CD4-positive, alpha-beta T cell treated with Interleukin-10 for 1 hour (primary cell): ENCODE measurements at regions not wholly inside any gene's neighbourhood (a gene's known extent, or its start where the extent isn't known, plus 50 kb on each side); places are given as distances from the start of the nearest gene placed in this dataset.
"Not testable (repeated sequence)": the region's sequence is repeated elsewhere in the genome, so short reads cannot be mapped to it uniquely, and the experiment has no call there.

ENCODE experiments used
- DNase-seq: peaks from one replicate; pipeline ENCODE4 v3.0.0-alpha.2; 2020

- DNase-seq, result no peak
These were observed 473.5 kb downstream of the DNAH5 start for GRCh38 chr5:13470975-13471374.

- no peak for DNase-seq
These were observed 474.2 kb downstream of the DNAH5 start for GRCh38 chr5:13470263-13470662.

GRCh38 chr5:13464532-13465193 lies 479.8 kb downstream of the DNAH5 start:
- DNase-seq, result no peak

DNA sequence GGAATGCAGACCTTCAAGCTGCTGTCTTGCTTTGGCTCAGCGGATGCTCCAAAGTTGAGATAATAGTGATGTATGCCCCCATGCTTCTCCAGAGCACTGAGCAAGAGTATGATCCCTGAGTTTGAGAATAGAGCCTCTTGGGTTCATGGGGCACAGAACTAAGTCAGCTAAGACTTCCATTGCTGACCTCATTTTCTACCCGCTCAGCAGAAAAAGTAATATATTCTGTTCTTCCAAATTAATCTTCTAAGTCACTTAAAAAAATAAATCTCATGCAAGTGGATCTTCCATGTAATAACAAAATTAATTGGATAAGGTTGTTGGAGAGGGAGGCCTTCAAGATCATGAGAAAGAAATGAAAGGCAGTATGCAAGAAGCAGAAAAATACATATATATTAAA lies 483.9 kb downstream of the DNAH5 start:
- no peak for DNase-seq

DNA sequence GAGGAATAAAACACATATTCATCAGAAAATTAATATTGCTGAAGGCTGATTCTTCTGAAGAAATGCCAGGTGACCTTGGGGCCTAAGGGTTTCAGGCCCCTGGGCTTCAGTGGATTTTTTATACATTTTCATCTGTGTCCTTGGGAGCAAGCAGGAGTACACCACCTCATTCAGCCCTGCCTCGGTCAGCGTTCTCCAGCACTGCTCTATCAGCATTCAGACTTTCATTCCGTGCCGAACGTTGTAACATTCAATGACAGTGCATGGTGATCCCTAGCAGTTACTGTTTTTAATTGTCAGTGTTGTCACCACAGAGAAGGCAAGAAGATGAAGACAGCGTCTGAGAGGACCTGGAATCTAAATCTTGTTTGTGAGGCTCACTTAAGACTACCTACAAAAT lies 490.4 kb downstream of the DNAH5 start:
- DNase-seq, result no peak

DNA sequence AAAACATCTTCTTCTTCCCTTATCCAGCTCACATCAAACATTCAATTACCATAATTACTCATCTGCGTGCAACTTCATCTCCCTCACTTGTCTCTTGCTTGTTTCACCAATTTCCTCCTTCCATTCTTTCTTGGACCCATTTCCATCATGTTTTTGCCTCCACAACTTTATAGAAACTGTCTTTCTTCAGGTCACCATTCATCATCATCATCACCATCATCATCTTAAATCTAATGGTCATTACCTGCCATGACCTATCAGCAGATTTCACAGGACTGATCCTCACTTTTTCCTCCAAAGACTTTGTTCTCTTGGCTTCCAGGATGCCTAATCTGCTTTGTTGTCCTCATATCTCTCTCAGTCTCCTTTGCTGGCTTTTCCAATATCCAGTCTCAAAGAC lies 495.6 kb downstream of the DNAH5 start:
- DNase-seq, result no peak

DNA sequence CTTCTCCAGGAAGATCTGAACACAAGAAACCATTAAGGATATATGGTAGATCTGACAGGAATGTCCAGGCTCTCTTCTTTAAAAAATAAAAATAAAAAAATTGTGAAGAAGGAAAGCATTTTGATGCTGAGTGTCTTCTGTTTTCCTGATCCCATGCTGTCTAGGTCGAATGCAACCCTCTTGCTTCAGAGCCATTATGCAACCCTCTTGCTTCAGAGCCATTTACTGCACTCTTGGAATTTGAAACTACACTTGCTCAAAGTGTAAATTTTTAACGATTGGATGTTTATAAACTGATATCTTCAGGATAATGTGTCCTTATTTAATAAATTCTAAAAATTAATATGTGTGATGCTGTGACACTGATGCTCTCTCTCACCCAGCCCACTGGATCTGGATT lies 505.1 kb downstream of the DNAH5 start:
- DNase-seq, result no peak

- no peak for DNase-seq
These were observed 516.5 kb downstream of the DNAH5 start for GRCh38 chr5:13427827-13428557.

- DNase-seq, result no peak
These were observed 532.4 kb downstream of the DNAH5 start for GRCh38 chr5:13412040-13412595.

DNA sequence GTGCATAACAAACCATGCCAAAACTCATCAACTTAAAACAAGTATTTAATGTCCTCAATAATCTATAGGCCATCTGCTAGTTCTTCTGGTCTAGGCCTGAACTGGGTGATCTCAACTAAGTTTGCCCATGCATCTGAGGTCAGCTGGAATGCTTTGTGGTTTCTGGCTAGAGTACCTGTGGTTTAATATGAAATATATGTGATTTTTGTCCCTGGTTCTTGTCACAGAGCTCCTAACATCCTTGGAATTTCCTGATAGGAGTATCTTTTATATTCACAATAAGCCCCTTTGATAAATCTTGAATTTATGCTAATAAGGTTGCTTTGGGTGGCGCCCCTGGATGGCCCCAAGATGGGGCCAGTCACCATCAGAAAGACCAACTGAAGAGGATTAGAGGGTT lies 535.9 kb downstream of the DNAH5 start:
- no peak for DNase-seq

DNA sequence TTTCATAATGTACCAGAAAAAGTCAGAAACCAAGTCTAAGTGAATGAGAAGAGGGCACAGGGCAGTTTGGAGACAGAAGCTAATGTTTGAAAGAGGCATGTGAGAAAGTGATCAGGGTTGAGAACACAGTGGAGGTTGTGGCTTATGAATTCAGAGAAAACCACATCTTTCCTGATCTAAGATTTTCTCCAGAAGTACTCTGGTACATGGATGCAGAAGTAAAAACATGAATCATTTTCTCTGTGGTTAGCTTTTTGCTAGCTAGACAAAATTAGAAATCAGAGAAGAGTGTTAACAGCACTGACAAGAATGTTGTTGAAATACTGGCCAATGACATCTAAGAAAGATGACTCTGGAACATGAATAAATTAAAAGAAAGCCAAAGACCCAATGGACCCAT lies 541.1 kb downstream of the DNAH5 start:
- no peak for DNase-seq

- DNase-seq, result no peak
These were observed 559.4 kb downstream of the DNAH5 start for GRCh38 chr5:13385066-13385465.

DNA sequence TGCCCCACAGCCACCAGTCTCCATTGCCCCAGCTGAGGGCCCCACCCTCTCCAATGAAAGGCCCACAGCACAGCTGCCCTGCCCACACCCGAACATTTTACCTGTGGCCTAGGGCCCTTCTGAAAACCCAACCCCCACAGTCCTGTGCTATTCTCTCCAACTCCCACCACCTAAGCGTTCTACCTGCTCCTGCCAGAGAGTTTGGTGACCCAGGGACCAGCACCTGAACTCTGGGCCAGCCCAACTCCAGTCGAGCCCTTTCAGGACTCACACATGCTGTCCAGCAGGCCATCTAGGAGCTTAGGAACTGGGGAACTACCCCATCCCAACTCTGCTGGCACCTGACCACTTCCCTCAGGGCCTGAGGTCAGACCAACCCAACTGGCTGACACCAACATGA lies 562.3 kb downstream of the DNAH5 start:
- no peak for DNase-seq

GRCh38 chr5:13378091-13378490 lies 566.4 kb downstream of the DNAH5 start:
- no peak for DNase-seq

DNA sequence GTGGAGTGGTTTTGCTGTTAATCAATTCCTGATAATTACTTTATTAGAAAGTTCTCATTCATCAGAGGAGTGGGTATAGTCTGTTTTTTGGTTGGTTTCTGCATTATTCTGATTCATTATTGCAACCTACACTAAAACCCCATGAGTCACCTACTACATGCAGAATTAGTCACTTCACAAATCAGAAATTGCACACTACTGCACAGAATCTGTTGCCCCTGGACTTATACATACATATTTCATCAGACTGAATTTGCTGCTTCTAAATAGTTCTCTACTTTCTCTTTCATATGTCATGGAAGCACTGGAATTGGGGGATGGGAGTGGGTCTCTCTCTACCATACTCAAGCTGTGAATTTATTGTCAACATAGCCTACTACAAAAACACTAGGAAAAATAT lies 585.1 kb downstream of the DNAH5 start:
- DNase-seq, result no peak

- DNase-seq, result no peak
These were observed 586.1 kb downstream of the DNAH5 start for GRCh38 chr5:13358342-13358741.

- no peak for DNase-seq
These were observed 586.6 kb downstream of the DNAH5 start for GRCh38 chr5:13357929-13358328.

GRCh38 chr5:13356226-13356625 lies 588.3 kb downstream of the DNAH5 start:
- no peak for DNase-seq

- no peak for DNase-seq
These were observed 589.9 kb downstream of the DNAH5 start for GRCh38 chr5:13354611-13355010.

DNA sequence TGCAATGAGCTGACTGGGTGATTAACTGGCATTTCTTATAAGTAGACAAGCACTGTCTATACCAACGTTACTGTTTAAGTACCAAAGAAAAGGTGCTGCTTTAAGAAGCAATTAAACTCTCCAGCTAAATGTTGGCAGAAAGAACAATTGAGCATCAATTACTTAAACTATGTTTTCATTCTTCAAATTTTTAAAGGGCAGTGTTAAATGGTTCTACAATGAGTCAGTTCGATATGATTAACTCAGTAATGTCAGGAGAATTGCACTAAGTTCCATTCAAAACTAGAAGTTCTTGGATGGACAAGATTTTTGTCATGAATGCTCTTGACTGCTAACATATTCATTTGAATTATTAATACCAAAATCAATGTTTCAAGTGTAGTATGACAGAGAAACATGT lies 593.7 kb downstream of the DNAH5 start:
- no peak for DNase-seq

GRCh38 chr5:13348568-13348967 lies 595.9 kb downstream of the DNAH5 start:
- no peak for DNase-seq

DNA sequence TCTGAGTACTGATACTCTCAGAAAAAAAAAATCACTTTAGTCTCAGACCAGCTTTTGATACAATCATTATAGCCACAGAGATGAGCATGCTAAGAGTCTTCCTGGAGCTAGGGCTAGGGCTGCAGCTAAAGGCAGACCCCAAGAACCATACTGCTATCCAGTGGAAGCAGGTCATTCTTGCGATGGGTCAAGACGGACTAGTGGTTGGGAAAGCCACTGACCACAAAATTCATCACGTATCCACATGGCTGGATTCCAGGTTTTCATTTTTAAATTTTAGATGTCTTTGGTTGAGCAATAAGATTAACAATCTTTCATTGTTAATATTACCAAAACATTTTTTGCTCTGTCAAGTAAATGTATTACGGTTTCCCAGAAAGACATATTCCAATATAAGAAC lies 598.1 kb downstream of the DNAH5 start:
- DNase-seq, result no peak

GRCh38 chr5:13339093-13339492 lies 605.4 kb downstream of the DNAH5 start:
- DNase-seq, result no peak

DNA sequence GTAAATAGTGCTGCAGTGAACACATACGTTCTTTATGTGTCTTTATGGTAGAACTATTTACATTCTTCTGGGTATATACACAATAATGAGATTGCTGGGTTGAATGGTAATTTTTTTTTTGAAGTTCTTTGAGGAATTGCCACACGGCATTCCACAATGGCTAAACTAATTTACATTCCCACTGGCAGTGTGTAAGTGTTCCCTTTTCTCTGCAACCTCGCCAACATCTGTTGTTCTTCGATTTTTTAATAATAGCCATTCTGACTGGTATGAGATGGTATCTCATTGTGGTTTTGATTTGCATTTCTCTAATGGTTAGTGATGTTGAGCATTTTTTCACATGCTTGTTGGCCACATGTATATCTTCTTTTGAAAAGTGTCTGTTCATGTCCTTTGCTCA lies 609.5 kb downstream of the DNAH5 start:
- not testable (repeated sequence) for DNase-seq

- no peak for DNase-seq
These were observed 612.9 kb downstream of the DNAH5 start for GRCh38 chr5:13331585-13331984.
